MM.1S (cell line): ENCODE measurements at regions not wholly inside any gene's neighbourhood (a gene's known extent, or its start where the extent isn't known, plus 50 kb on each side); places are given as distances from the start of the nearest gene placed in this dataset.

Source experiments
- EZH2 ChIP-seq: fragments of 300-600 bp; sonication (generic); optimal IDR thresholded peaks from 2 replicates; pipeline ENCODE3; 2017; ENCODE audit warnings: low read depth, mild to moderate bottlenecking, antibody characterized with exemption, low read length, mixed read lengths
- EZH2phosphoT487 ChIP-seq: fragments of 300-600 bp; sonication (generic); IDR thresholded peaks from 2 replicates; pipeline ENCODE4 v1.6.1; 2018; ENCODE audit warnings: antibody characterized with exemption, low read length
- TF ChIP-seq, protein P1 (sequence below): fragments of 300-600 bp; sonication (generic); IDR thresholded peaks from 2 replicates; pipeline ENCODE4 v1.5.1; 2016; ENCODE audit warnings: antibody characterized with exemption, low read length, mixed read lengths

GRCh38 chr10:4754143-4754542 is 71.9 kb upstream of the AKR1E2 start:
- TF ChIP-seq EZH2 (no peak), EZH2phosphoT487 (no peak)
- TF ChIP-seq, protein P1, sequence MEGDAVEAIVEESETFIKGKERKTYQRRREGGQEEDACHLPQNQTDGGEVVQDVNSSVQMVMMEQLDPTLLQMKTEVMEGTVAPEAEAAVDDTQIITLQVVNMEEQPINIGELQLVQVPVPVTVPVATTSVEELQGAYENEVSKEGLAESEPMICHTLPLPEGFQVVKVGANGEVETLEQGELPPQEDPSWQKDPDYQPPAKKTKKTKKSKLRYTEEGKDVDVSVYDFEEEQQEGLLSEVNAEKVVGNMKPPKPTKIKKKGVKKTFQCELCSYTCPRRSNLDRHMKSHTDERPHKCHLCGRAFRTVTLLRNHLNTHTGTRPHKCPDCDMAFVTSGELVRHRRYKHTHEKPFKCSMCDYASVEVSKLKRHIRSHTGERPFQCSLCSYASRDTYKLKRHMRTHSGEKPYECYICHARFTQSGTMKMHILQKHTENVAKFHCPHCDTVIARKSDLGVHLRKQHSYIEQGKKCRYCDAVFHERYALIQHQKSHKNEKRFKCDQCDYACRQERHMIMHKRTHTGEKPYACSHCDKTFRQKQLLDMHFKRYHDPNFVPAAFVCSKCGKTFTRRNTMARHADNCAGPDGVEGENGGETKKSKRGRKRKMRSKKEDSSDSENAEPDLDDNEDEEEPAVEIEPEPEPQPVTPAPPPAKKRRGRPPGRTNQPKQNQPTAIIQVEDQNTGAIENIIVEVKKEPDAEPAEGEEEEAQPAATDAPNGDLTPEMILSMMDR = no peak
